K562 (cell line): ENCODE measurements at regions not wholly inside any gene's neighbourhood (a gene's known extent, or its start where the extent isn't known, plus 50 kb on each side); places are given as distances from the start of the nearest gene placed in this dataset.

Source experiments
- ATAC-seq: fragments of 200-7000 bp; cut with Tn5 transposase; 3 replicates; pipeline ENCODE4 v1.9.1; 2020; ENCODE audit warnings: moderate library complexity
- BruUV-seq: library from RNA; stranded (reverse); fragments of 400-500 nt; replicated peaks from 2 replicates; lab custom pipeline; 2021; lab: Mats Ljungman, UMichigan
- CTCF ChIA-PET: fragments of 300-600 bp; formaldehyde crosslinking; extraction: SDS; loops from one replicate; lab custom pipeline; 2021; ENCODE audit warnings: low intra/inter-chr PET ratio; lab: Yijun Ruan, JAX
- POLR2A ChIA-PET: fragments of 300-600, 350-650 bp; sonication (Branson Sonifier 250); formaldehyde crosslinking; extraction: SDS; loops from one replicate; lab custom pipeline; 2021; ENCODE audit warnings: antibody characterized with exemption, inconsistent platforms; lab: Yijun Ruan, JAX
- DNase-seq, 4 experiments: peaks; one replicate each; pipeline versions ENCODE4 v3.0.0 to v3.0.0-alpha.2; 2011 to 2018; ENCODE audit warnings: low spot score in 3 of 4, mixed read lengths in 3 of 4; ENCODE audit errors: extremely low read depth in 1 of 4
- FAIRE-seq: peaks from 2 replicates; lab custom pipeline; 2011; peaks lifted over from hg19 to GRCh38; lab: Jason Lieb, UNC
- H2AFZ ChIP-seq: 2 replicates; pipeline ENCODE4 v1.6.0; 2011; ENCODE audit warnings: low read depth, low read length, control low read depth, inconsistent platforms
- H3K27ac ChIP-seq: fragments of 200-600 bp; 3 replicates; pipeline ENCODE4 v1.8.0; 2011; ENCODE audit warnings: low read depth, mild to moderate bottlenecking, control low read depth, inconsistent platforms, low read length, moderate library complexity, mixed read lengths; ENCODE audit errors: extremely low read depth
- H3K27me3 ChIP-seq, 2 experiments: fragments of 300-600 bp in 1 of 2; 2 replicates in 1 of 2; 3 replicates in 1 of 2; pipeline versions ENCODE4 v1.6.0 to v1.8.0; 2011; ENCODE audit warnings: inconsistent platforms in 2 of 2, low read length in 2 of 2, mild to moderate bottlenecking in 1 of 2, mixed read lengths in 1 of 2, moderate library complexity in 1 of 2; ENCODE audit not compliant: control insufficient read depth in 2 of 2, insufficient read depth in 2 of 2
- H3K36me3 ChIP-seq: fragments of 300-600 bp; 3 replicates; pipeline ENCODE4 v1.8.0; 2011; ENCODE audit warnings: mild to moderate bottlenecking, low read length, inconsistent platforms; ENCODE audit not compliant: control insufficient read depth, insufficient read depth
- H3K4me1 ChIP-seq, 2 experiments: fragments of 200-600 bp in 1 of 2; replicated peaks in 1 of 2; 2 replicates in 1 of 2; 3 replicates in 1 of 2; pipeline versions ENCODE4 v1.5.1 to v1.8.0; 2011; ENCODE audit warnings: inconsistent platforms in 2 of 2, low read length in 2 of 2, mild to moderate bottlenecking in 1 of 2, mixed read lengths in 1 of 2, moderate library complexity in 1 of 2; ENCODE audit not compliant: control insufficient read depth in 2 of 2, insufficient read depth in 2 of 2
- H3K4me2 ChIP-seq: 2 replicates; pipeline ENCODE4 v1.6.1; 2011; ENCODE audit warnings: low read length, control low read depth, inconsistent platforms, mixed read lengths; ENCODE audit not compliant: insufficient read depth
- H3K4me3 ChIP-seq: fragments of 200-600 bp; sonication (generic), shearing (Covaris generic); 2 replicates; pipeline ENCODE4 v1.5.1; 2016; ENCODE audit warnings: control low read depth, inconsistent platforms
- H3K79me2 ChIP-seq: fragments of 200-600 bp; 3 replicates; pipeline ENCODE4 v1.8.0; 2011; ENCODE audit warnings: low read length, inconsistent platforms; ENCODE audit not compliant: control insufficient read depth, insufficient read depth
- H3K9ac ChIP-seq, 2 experiments: 2 replicates each; pipeline versions ENCODE4 v1.6.0 to v1.6.1; 2011; ENCODE audit warnings: low read depth in 2 of 2, low read length in 2 of 2, control low read depth in 1 of 2, inconsistent platforms in 1 of 2, mild to moderate bottlenecking in 1 of 2, mixed read lengths in 1 of 2; ENCODE audit not compliant: insufficient read depth in 1 of 2
- H3K9me1 ChIP-seq: one replicate; pipeline ENCODE4 v1.6.0; 2011; ENCODE audit warnings: inconsistent platforms, mild to moderate bottlenecking, low read length, moderate library complexity; ENCODE audit not compliant: control insufficient read depth, insufficient read depth
- H3K9me3 ChIP-seq: replicated peaks from 2 replicates; pipeline ENCODE4 v1.5.1; 2011; ENCODE audit warnings: low read depth, low read length, inconsistent platforms; ENCODE audit not compliant: control insufficient read depth, insufficient read depth
- H4K20me1 ChIP-seq: replicated peaks from 2 replicates; pipeline ENCODE4 v1.6.1; 2011; ENCODE audit warnings: low read length, inconsistent platforms, mixed read lengths; ENCODE audit not compliant: control insufficient read depth, insufficient read depth
- ATF1 ChIP-seq, 2 experiments: fragments of 450-650 bp in 1 of 2; IDR thresholded peaks; 2 replicates each; pipeline ENCODE4 v1.6.1; 2016; ENCODE audit warnings: missing compliant biosample characterization in 1 of 2, missing genetic modification characterization in 1 of 2
- BDP1 ChIP-seq: IDR thresholded peaks from 3 replicates; pipeline ENCODE4 v1.6.1; 2011; ENCODE audit not compliant: insufficient read length, insufficient read depth
- EP300 ChIP-seq: IDR thresholded peaks from 2 replicates; pipeline ENCODE4 v1.6.1; 2012; ENCODE audit warnings: low read length, improper control_type of control experiment
- JUN ChIP-seq, 2 experiments: sonication (generic) in 1 of 2; formaldehyde crosslinking in 1 of 2; IDR thresholded peaks; 2 replicates each; pipeline versions ENCODE4 v1.6.1 to v1.8.0; 2012 to 2022; ENCODE audit warnings: borderline replicate concordance in 2 of 2, mild to moderate bottlenecking in 2 of 2, improper control_type of control experiment in 1 of 2, low read depth in 1 of 2, low read length in 1 of 2, missing genetic modification reagents in 1 of 2
- LARP7 ChIP-seq: fragments of 450-650 bp; IDR thresholded peaks from 2 replicates; pipeline ENCODE4 v1.6.1; 2016
- NEUROD1 ChIP-seq: fragments of 150-350 bp; IDR thresholded peaks from 2 replicates; pipeline ENCODE4 v1.6.1; 2014; ENCODE audit warnings: borderline replicate concordance, low read length, low read depth; ENCODE audit not compliant: partially characterized antibody
- NR2C1 ChIP-seq, 2 experiments: fragments of 450-650 bp; IDR thresholded peaks; 2 replicates each; pipeline ENCODE4 v1.6.1; 2017; ENCODE audit warnings: mild to moderate bottlenecking in 2 of 2, antibody characterized with exemption in 1 of 2, inconsistent platforms in 1 of 2, missing compliant biosample characterization in 1 of 2, missing genetic modification characterization in 1 of 2
- POLR2G ChIP-seq: fragments of 200-400 bp; formaldehyde crosslinking; IDR thresholded peaks from 2 replicates; pipeline ENCODE4 v1.6.1; 2017; ENCODE audit warnings: low read depth, mild to moderate bottlenecking, antibody characterized with exemption, low read length, moderate library complexity
- RAD51 ChIP-seq: fragments of 450-650 bp; IDR thresholded peaks from 2 replicates; pipeline ENCODE4 v1.7.1; 2016; ENCODE audit warnings: low read depth, mild to moderate bottlenecking, borderline replicate concordance
- TAF7 ChIP-seq: fragments of 450-650 bp; IDR thresholded peaks from 2 replicates; pipeline ENCODE4 v1.6.1; 2016; ENCODE audit warnings: missing genetic modification characterization, missing compliant biosample characterization
- TRIM28 ChIP-seq: fragments of 450-650 bp; IDR thresholded peaks from 2 replicates; pipeline ENCODE4 v1.6.1; 2017
- U2AF1 ChIP-seq: fragments of 200-400 bp; formaldehyde crosslinking; optimal IDR thresholded peaks from 2 replicates; pipeline ENCODE3; 2017; ENCODE audit warnings: mild to moderate bottlenecking, low read depth, low read length, moderate library complexity
- ZNF253 ChIP-seq: fragments of 250-450 bp; sonication (Bioruptor Pico); conservative IDR thresholded peaks from 2 replicates; pipeline ENCODE4 v1.6.1; 2021; ENCODE audit warnings: mild to moderate bottlenecking
- WGBS: fragments of 100-300 bp; shearing (Covaris generic); methylation state at CpG from one replicate; pipeline ENCODE4 v1.1.6; 2016; ENCODE audit warnings: low coverage, mixed read lengths; ENCODE audit not compliant: insufficient coverage; ENCODE audit errors: missing lambda C conversion rate; 5-methylcytosine and 5-hydroxymethylcytosine counted together
- in situ Hi-C: fragments of 300-500 bp; cut with MboI; formaldehyde crosslinking; loops from 4 replicates; pipeline ENCODE4 v1.15.0; 2018; ENCODE audit warnings: inconsistent platforms, mixed read lengths
- intact Hi-C: fragments of 100-400 bp; cut with micrococcal nuclease; formaldehyde crosslinking; loops from 2 replicates; pipeline ENCODE4 v1.14.2; 2022
- TF ChIP-seq, protein P1 (sequence below): sonication (generic); formaldehyde crosslinking; IDR thresholded peaks from 2 replicates; pipeline ENCODE4 v1.8.0; 2023; ENCODE audit warnings: mild to moderate bottlenecking, missing genetic modification reagents
- TF ChIP-seq, protein P2 (sequence below): fragments of 450-650 bp; formaldehyde crosslinking; IDR thresholded peaks from 2 replicates; pipeline ENCODE4 v1.4.0; 2020; ENCODE audit warnings: mild to moderate bottlenecking, moderate library complexity
- TF ChIP-seq, protein P3 (sequence below): sonication (generic); formaldehyde crosslinking; IDR thresholded peaks from 2 replicates; pipeline ENCODE4 v1.8.0; 2022; ENCODE audit warnings: missing genetic modification reagents, mild to moderate bottlenecking, borderline replicate concordance

GRCh38 chr7:41633690-41634089 lies 69.2 kb downstream of the INHBA start:
- Histone ChIP-seq H3K4me3 (no peak overlapping the region), H3K9me1 (no peaks in the 10 kb centered on the region), H4K20me1 (no peaks in the 10 kb centered on the region), H3K27me3 (no peaks in the 10 kb centered on the region), H3K27ac (no peak overlapping the region), H3K9ac (no peak overlapping the region), H3K9me3 (no peaks in the 10 kb centered on the region), H3K79me2 (no peaks in the 10 kb centered on the region), H3K4me2 (no peak overlapping the region), H2AFZ (no peak overlapping the region), H3K4me1 (no peaks in the 10 kb centered on the region), H3K36me3 (no peaks in the 10 kb centered on the region)
- intact Hi-C loops = no loop called here
- CTCF ChIA-PET = no interaction called here
- POLR2A ChIA-PET = no interaction called here
- FAIRE-seq = no peak
- no peak for ATAC-seq
- no peak for DNase-seq
- in situ Hi-C loops = no loop called here
- BruUV-seq = no TSS peak
- 0% methylated on average over 3 of the region's 3 CpGs for WGBS
- TF ChIP-seq EP300 (no peak), JUN (IDR thresholded peaks at IDR 0.05; ENCODE audit: borderline replicate concordance, low read depth, low read length) (no peak), JUN (CRISPR knock-in tag; IDR thresholded peaks at IDR 0.05; ENCODE audit: borderline replicate concordance) (no peak), NEUROD1 (no peak), BDP1 (no peak), TRIM28 (no peak), TAF7 (tag) (no peak), ATF1 (CRISPR knock-in tag; IDR thresholded peaks at IDR 0.05) (no peak), ATF1 (tag; IDR thresholded peaks at IDR 0.05) (no peak), LARP7 (no peak), RAD51 (no peak), ZNF253 (CRISPR knock-in tag) (no peak), NR2C1 (IDR thresholded peaks at IDR 0.05) (no peak), NR2C1 (tag; IDR thresholded peaks at IDR 0.05) (no peak), U2AF1 (no peak), POLR2G (no peak)
- TF ChIP-seq, protein P1, sequence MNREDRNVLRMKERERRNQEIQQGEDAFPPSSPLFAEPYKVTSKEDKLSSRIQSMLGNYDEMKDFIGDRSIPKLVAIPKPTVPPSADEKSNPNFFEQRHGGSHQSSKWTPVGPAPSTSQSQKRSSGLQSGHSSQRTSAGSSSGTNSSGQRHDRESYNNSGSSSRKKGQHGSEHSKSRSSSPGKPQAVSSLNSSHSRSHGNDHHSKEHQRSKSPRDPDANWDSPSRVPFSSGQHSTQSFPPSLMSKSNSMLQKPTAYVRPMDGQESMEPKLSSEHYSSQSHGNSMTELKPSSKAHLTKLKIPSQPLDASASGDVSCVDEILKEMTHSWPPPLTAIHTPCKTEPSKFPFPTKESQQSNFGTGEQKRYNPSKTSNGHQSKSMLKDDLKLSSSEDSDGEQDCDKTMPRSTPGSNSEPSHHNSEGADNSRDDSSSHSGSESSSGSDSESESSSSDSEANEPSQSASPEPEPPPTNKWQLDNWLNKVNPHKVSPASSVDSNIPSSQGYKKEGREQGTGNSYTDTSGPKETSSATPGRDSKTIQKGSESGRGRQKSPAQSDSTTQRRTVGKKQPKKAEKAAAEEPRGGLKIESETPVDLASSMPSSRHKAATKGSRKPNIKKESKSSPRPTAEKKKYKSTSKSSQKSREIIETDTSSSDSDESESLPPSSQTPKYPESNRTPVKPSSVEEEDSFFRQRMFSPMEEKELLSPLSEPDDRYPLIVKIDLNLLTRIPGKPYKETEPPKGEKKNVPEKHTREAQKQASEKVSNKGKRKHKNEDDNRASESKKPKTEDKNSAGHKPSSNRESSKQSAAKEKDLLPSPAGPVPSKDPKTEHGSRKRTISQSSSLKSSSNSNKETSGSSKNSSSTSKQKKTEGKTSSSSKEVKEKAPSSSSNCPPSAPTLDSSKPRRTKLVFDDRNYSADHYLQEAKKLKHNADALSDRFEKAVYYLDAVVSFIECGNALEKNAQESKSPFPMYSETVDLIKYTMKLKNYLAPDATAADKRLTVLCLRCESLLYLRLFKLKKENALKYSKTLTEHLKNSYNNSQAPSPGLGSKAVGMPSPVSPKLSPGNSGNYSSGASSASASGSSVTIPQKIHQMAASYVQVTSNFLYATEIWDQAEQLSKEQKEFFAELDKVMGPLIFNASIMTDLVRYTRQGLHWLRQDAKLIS (CRISPR knock-in tag) = no peak
- TF ChIP-seq, protein P2, sequence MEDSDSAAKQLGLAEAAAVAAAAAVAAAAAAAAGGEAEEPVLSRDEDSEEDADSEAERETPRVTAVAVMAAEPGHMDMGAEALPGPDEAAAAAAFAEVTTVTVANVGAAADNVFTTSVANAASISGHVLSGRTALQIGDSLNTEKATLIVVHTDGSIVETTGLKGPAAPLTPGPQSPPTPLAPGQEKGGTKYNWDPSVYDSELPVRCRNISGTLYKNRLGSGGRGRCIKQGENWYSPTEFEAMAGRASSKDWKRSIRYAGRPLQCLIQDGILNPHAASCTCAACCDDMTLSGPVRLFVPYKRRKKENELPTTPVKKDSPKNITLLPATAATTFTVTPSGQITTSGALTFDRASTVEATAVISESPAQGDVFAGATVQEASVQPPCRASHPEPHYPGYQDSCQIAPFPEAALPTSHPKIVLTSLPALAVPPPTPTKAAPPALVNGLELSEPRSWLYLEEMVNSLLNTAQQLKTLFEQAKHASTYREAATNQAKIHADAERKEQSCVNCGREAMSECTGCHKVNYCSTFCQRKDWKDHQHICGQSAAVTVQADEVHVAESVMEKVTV (CRISPR knock-in tag) = no peak
- TF ChIP-seq, protein P3, sequence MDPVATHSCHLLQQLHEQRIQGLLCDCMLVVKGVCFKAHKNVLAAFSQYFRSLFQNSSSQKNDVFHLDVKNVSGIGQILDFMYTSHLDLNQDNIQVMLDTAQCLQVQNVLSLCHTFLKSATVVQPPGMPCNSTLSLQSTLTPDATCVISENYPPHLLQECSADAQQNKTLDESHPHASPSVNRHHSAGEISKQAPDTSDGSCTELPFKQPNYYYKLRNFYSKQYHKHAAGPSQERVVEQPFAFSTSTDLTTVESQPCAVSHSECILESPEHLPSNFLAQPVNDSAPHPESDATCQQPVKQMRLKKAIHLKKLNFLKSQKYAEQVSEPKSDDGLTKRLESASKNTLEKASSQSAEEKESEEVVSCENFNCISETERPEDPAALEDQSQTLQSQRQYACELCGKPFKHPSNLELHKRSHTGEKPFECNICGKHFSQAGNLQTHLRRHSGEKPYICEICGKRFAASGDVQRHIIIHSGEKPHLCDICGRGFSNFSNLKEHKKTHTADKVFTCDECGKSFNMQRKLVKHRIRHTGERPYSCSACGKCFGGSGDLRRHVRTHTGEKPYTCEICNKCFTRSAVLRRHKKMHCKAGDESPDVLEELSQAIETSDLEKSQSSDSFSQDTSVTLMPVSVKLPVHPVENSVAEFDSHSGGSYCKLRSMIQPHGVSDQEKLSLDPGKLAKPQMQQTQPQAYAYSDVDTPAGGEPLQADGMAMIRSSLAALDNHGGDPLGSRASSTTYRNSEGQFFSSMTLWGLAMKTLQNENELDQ (CRISPR knock-in tag) = no peak
